GM19397 (cell line): ENCODE measurements at regions not wholly inside any gene's neighbourhood (a gene's known extent, or its start where the extent isn't known, plus 50 kb on each side); places are given as distances from the start of the nearest gene placed in this dataset.

ENCODE experiments used
- ATAC-seq: cut with Tn5 transposase; IDR thresholded peaks from one replicate; pipeline ENCODE4 v1.9.1; 2021; ENCODE audit warnings: mild to moderate bottlenecking, moderate library complexity; ENCODE audit not compliant: unreplicated experiment

GRCh38 chr13:97715763-97716162 is 237.7 kb upstream of the IPO5 start:
- ATAC-seq = no peak

- no peak for ATAC-seq
These were observed 236.7 kb upstream of the IPO5 start for GRCh38 chr13:97716746-97717145.

GRCh38 chr13:97719736-97720135 is 233.7 kb upstream of the IPO5 start:
- no peak for ATAC-seq

GRCh38 chr13:97720896-97721295 is 232.6 kb upstream of the IPO5 start:
- ATAC-seq = no peak

- no peak for ATAC-seq
These were observed 229.8 kb upstream of the IPO5 start for GRCh38 chr13:97723655-97724054.

- no peak for ATAC-seq
These were observed 229.0 kb upstream of the IPO5 start for GRCh38 chr13:97724450-97724849.

- ATAC-seq = no peak
These were observed 226.7 kb upstream of the IPO5 start for GRCh38 chr13:97726664-97727280.

GRCh38 chr13:97727991-97728390 is 225.5 kb upstream of the IPO5 start:
- no peak for ATAC-seq

GRCh38 chr13:97736436-97736835 is 217.0 kb upstream of the IPO5 start:
- ATAC-seq = no peak

- ATAC-seq = no peak
These were observed 211.4 kb upstream of the IPO5 start for GRCh38 chr13:97742084-97742483.

- ATAC-seq = no peak
These were observed 209.5 kb upstream of the IPO5 start for GRCh38 chr13:97743938-97744337.

GRCh38 chr13:97746649-97747048 is 206.8 kb upstream of the IPO5 start:
- no peak for ATAC-seq

GRCh38 chr13:97749174-97749573 is 204.3 kb upstream of the IPO5 start:
- no peak for ATAC-seq

GRCh38 chr13:97751477-97751876 is 202.0 kb upstream of the IPO5 start:
- ATAC-seq = no peak

- ATAC-seq = no peak
These were observed 200.4 kb upstream of the IPO5 start for GRCh38 chr13:97752961-97753668.

- no peak for ATAC-seq
These were observed 199.4 kb upstream of the IPO5 start for GRCh38 chr13:97753942-97754670.

GRCh38 chr13:97757807-97758206 is 195.7 kb upstream of the IPO5 start:
- ATAC-seq = no peak

GRCh38 chr13:97758317-97758716 is 195.2 kb upstream of the IPO5 start:
- ATAC-seq = no peak

- no peak for ATAC-seq
These were observed 191.5 kb upstream of the IPO5 start for GRCh38 chr13:97761796-97762540.

GRCh38 chr13:97766749-97767148 is 186.7 kb upstream of the IPO5 start:
- ATAC-seq = no peak

GRCh38 chr13:97768134-97768533 is 185.3 kb upstream of the IPO5 start:
- ATAC-seq = no peak
